ENCODE measurements at regions not wholly inside any gene's neighbourhood (a gene's known extent, or its start where the extent isn't known, plus 50 kb on each side); places are given as distances from the start of the nearest gene placed in this dataset.

DNA sequence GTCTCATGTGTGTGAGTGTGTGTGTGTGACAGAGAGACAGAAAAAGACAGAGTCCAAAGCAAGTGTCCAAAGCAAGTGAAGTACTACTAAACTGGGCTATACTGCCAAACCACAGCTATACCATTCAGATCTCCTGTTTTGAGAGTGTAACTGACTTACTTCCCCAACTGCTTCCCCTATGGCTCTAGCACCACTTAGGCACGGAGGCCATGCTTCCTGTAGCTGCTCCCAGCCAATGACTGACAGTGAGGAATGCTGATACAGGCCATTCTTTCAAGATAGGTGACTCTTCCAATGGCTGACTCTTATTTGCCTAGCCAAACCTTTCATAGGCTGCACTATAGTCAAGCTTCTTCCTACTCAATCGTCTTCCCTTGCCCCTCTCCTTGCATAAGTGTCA lies 393.2 kb downstream of the BCAT1 start:
- no peak for DNase-seq

DNA sequence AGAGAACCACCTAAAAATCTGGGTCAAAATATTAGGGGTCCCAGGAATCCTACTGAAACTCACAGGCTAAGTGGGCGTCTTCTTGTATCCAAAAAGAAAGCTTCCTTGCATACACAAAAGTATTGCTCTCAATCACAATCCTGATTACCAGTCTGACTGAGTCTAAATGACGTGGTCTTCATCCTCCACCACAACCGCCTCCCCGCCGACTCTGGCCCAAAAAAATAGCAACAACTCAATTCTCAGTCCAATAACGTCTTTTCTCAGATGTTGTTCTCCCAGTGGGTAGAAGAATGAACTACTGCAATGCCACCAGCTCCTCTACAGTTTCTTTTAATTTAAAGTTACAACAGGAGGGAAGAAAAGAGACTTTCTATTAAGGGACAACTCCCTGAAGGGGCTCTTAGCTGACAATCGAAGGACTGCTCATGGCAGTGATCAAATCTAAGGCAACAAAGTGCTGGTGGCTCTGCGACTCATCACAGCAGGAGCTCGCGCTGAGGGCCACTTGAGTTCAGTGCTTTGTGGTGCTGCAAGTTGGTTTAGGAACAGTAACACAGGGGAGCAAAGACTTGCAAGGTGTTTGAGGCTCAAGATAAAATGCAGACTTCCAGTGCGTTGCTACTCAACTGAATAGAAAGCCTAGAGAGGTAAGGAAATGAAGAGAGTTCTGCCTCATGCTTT lies 394.1 kb downstream of the BCAT1 start:
- DNase-seq, result no peak

DNA sequence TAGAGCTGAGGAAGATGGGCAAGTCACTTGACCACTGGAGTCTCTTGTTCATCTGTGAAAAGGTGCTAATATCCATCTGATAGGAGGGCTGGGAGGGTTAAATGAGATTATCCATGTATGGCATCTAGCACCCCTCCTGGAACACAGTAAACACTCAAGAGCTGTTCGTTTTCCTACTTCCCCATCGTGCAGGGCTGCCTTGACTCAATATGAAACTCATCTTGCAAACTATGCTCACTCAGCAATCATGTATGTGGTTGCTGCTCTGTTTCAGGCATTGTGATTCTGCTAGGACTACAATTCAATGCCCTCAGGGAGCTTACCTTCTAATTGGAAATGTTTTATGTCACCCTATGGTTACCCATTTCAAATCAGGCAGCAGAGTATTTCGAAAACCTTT lies 395.6 kb downstream of the BCAT1 start:
- no peak for DNase-seq

DNA sequence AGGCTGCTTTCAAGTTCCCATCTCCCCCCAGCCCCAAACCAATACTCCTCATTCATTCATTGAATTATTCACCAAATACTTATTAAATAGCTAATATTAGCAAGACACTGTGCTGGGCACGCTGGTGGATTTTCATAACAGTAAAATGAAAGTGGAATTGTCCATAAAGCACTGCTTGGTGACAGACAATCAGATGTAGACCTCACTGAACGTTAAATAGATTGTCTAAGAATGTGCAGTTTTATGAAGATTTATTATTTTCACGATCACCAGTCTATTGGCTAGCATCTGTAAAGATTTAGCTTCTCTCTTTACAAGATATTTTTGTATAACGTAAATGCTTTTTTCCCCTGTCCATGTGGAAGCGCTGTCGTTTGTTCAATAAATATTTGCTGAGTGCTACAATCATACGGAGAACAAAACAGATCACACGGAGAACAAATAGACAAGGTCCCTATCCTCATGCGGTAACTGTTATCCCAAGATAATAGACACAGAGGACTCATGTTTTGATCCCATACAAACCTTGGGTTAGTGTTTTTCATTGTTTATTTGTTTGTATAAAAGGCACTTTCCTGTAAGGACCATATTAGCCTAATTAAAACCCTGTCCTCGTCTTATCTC lies 397.6 kb downstream of the BCAT1 start:
- no peak for DNase-seq

DNA sequence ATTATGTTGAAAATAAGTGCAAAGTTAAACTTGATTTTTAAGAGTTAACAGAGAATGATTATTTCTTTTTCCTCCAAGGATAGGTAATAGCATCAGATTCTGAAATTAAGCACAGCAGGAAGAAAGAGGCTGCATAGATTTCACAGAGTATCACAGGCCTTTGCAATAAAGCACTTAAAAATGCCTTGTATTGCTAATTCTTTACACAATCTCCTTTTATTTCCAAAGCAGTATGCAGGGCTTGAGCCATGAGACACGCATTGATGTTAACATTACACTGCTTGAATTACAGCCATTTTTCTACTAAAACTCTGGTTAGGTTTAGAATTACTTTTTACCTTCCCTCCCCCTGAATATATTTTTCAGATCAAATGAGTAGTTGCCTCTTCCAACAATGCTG lies 398.3 kb downstream of the BCAT1 start:
- DNase-seq, result no peak

DNA sequence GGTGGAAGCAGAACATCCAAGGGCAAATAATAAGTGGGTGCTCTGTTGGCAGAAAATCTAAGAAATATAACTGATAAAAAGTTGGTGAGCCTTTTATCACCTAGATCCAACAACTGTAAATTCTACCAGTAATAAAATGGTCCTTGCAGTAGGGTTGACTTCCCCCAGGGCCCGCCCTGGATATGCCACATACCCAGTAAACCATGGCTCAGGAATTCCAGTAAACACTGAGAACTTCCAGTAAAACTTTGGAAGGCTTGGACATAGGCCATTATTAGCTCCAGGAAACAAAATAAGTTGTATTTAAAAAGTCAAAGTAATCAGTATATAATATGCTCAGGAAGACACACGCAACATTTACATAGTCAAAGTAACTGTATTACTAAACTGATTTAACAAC lies 402.2 kb downstream of the BCAT1 start:
- DNase-seq, result no peak

DNA sequence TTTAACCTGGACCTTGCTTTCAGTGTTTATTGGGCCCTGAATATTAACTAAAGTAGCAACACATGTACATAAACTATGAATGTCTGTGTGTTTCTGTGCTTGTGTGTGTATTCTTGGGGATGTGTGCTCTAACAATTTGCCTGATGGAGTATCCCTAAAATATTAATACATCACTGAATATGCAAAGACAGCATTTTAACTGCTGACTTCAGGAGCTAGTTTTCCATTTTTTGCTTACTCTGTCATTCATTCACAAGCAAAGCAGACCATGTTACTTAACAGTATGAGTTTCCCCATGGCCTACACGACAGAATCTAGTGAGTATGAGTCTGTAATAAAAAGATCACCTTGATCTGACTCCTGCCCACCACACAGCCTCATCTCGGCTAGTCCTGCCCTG lies 402.8 kb downstream of the BCAT1 start:
- DNase-seq, result no peak

DNA sequence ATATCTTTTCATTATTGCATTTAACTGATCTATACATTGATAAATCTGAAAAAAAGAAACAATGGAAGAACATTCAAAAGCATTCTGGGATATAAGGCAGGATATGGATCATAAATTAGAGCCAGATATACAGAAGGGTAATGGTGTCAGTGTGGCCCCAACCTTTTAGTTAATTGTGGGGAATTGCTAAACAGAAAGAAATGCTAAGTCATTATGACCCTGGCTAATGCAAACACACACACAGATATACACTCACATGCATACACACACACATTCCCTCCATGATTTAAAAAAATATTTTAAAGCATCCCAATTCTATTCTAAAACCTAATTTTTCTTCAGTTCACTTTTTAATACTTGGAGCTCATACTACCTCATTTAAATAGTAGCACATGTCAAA lies 404.5 kb downstream of the BCAT1 start:
- DNase-seq, result no peak

DNA sequence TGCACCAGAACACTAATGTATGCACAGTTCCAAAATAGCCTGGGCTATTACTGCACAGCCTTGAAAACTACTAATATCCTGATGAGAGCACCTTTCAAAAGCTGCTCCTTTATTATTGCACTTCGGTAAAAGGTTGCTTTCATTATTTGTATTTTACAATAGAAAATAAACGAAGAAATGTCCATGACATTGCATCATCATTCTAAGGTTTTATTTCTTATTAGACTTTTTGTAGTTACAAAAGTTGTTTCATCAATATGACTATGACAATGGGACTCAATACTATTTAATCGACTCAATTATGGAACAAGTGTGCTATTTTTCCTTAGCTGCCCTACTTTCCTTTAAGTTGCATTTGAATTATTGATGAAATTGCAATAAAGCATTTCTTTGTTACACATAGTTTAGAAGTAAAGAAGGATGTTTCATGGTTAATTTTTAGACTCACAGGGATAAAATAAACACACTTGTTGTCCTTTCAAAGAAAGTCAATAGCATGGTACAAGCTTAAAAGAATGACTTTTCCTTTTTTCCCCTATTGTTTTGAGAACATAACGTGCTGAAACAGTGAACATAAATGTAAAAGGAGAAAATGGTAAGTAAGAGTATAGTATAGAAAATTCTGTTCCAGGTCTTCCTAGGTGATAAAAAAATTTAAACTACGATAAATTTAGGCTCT lies 407.6 kb downstream of the BCAT1 start:
- DNase-seq, result no peak

DNA sequence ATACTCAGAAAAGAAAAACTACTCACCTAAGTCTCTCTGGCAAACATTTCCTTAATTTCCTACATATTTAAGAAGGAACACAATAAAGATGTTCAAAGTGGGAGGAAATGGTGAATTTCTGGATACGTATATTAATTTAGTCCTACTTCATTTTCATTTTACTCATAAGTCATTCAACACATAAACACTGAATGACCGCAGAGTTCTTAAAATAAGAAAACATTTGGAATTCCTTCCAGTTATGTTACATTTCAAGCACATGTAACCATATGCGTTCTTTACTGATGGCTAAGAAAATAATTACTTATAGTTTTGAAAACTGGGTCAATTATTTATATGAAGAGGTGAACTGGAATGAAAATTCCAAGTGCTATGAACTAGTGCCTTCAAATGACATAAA lies 409.3 kb downstream of the BCAT1 start:
- DNase-seq, result no peak

DNA sequence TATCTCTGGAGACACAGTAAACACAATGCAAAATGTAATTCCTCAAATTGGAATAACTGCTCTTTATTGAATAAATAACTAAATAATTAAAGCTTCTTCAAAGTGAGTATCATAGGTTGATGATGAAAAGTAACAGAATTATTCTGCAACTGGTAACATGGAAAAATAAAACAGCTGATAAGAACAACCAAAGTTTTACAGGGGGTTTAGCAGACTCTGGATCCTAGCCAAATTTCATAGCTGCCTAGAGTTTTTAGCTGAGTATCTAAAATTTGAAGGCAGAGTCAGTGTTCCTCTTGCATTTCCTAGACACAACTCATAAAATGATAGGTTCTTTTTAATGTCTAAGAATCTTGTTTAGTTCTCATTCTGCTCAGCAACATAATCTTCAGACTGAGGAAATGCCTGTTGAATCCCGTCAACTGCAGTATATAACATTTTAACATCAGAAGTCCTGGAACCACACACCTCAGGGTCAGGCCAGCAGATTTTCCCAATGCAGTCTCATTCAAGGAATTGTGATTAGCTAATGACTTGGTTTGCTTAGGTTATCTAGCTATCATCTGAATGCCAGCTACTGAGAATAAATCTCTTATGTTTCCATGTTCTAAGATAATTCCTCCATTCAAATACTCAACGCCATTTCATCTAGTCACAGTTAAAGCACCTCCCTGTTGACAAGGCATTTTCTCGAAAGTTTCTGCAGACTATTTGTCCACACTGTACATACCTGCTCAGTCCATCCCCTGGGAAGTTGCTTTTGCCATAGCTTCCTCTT lies 411.6 kb downstream of the BCAT1 start:
- DNase-seq, result no peak

DNA sequence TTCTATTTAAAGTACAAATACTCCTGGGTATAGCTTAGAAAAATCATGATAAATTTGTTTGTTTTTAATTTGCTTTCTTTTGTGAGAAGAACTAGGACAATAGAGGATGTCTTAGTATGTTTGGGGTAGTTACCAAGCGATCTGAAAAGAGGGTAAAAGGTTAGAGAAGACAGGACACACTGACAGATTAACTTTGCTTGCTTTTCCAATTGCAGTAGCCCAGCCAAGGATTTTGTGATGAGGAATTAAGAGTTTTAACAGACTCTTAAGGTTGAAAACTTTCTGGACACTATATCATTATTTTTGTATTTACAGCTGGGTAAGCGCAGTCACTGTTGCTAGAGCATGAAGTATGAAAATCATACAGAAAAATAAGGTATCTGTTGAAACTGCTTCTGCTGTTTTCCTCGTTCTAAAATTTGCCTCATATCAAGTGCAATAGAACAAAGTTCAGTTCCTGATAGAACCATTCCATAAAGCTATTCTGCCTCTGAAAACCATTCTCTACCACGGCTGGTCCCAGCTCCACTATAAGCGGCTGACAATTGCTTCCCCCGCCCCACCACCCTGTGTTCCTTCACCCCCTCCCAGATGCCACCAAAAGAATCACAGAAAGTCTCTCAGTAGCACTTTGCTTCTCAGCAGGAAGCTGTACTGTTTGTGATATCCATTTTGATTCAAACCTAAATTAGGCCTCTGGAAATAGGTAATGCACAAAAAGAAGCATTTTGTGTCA lies 413.4 kb downstream of the BCAT1 start:
- DNase-seq, result no peak

DNA sequence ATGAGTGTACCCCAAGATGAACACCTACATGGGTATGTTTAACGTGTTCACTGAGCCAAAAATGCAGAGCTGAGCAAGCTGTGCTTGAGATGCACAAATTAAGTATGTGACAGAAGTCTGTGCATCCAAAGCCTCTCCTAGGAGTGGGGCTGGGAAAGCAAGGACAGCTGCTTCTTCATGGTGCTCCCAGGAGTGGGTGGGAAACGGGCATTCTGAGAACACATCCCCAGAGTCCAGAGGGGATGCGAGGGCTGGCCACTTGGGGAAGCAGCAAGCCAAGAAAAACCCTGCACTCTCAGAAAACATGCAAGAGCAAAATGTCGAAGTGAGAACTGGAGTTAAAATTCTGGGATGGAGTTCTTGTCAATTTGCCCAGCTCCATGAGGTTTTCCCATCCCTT lies 414.3 kb downstream of the BCAT1 start:
- peak; percentile 44 for DNase-seq

DNA sequence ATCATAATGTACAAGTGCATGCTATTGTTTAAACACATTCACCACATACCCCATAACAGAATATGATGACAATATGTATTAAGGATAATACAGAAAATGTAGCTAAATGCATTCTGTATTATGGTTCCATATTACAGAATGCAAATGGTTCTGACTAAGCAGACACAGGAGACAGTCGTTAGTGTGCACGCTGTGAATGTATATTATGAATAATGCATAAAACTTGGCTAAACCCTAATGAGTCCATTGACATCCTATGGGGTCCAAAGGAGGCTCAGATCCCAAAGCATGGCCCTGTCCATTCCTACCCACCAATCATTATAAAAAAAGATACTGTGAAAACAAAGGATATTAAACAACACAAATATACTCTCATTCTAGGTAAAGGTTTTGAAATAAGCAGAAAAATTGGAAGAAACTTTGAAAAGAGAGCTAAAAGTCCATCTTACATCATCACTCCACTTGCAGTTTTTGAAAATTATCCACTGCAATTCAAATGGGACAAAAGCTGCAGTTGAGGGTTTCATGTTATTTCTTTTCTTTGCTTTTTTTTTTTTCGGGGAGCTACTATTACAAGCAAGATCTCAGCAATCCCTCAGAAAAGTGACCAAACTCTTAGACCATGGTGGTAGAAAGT lies 415.1 kb downstream of the BCAT1 start:
- no peak for DNase-seq

DNA sequence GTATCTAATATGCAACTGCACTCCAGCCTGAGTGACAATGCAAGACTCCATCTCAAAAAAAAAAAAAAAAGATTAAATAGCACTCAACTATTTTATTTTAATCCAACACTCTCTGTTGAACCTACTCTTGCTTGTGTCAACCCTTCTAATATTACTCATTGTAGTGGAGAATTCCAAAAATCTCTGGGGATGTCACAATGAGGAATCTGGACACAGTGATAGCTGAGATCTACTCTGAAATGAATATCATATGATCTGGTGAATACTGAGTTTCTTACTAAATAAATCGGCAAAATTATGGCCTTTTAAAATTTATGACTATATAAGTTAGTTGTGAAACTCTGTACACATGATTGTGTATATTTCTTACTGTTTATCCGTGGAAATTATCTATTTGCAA lies 418.2 kb downstream of the BCAT1 start:
- no peak for DNase-seq

DNA sequence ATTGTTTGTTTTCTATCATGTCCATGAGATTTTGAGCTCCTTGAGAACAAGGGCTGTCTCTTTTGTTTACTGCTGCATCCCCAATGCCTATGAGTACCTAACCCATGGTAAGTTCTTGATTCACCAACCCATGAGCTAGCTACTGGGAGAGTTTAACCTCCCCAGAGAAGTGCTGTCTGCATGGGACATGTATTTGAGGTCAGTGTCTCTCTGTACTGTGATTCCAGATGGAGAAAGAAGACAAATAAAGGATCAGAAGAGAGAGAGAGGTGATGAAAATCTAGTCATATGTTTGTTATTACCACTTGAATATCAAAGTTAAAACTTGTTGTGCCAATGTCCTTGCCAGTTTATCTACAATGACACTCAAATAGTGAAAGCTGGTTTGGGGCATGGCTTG lies 421.8 kb downstream of the BCAT1 start:
- DNase-seq, result no peak

DNA sequence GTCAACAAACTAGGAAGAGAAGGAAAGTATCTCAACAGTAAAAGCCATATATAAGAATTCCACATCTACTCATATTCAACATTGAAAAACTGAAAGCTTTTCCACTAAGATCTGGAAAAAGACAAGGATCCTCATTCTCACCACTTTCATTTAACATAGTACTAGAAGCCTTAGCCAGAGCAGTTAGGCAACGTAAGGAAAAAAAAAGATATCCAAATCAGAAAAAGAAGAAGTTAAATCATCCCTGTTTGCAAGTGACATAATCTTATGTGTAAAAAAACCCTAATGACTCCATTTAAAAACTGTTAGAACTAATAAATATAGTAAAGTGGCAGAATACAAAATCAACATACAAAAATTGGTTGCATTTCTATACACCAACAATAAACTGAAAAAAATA lies 426.2 kb downstream of the BCAT1 start:
- DNase-seq, result no peak

DNA sequence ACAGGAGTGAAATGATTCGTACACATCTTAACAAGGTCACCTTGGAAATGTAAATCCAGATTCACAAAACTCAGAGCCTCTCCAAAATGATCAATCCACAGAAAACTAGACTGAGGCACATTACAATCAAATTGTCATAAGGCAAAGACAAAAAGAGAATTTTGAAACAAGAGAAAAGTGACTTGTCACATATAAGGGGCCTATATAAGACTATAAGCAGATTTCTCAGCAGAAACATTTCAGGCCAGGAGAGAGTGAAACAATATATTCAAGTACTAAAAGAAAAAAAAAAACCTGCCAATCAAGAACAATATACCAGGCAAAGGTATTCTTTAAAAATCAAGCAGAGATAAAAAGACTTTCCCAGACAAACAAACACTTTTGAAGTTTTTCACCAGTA lies 429.1 kb downstream of the BCAT1 start:
- DNase-seq, result no peak

DNA sequence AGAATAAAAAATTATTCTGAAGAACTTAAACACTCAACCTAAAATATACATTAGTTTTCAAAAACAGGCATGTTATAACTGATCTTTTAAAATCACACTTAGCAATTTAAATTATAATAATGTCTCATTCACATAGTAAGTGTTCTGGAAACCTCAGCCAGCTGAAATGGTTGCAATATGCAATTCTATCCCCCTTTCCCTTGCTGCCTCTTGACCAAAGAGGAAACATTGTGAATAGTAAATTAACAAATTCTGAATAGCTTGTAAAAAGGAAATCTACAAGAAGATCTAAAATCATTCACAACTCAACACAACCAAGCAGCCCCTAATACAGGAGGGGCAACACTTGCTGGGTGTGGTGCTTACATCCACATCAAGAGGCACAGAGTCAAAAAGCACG lies 431.9 kb downstream of the BCAT1 start:
- no peak for DNase-seq

DNA sequence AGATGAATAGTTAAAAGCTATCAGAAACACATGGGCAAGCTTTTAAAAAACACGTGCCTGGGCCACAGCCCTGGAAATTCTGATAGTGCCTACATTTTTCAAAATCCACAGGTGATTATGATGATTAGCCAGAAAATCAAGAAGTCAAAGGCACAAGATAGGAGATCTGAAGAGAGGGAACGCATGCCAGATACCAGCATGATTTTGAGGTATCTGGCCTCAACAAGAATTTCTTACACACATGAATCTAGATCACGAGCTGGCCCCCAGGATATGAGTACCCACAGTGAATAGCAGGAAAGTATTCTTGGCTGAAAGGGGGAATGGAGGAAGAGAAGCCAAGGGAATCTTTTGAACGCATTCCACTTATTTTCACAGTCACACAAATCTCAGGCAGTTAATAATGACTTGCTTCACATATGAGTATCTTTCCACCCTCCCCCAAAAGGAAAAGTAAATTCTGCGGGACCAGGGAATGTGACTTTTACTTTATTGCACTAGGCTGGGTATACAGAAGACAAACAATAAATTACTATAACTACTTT lies 438.2 kb downstream of the BCAT1 start:
- DNase-seq, result no peak

DNA sequence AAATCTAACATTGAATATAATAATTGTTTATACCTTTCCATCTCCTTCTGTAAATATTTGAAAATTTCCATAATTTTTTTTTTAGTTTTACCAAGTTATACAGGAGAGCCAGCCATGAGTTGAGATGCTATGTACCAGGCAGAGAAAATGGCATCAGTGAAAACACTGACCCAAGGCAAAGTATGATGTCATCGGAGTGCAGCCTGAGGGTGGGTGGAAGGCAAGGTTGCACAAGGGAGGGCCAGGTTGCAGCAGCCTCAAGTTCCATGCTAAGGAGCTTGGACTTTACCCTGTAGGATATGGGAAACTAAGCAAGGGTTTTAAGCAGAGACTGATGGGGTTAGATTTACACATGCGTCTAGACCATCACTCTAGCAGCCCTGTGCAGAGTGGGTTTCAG lies 441.1 kb downstream of the BCAT1 start:
- DNase-seq, result no peak
